BJ (cell line): ENCODE measurements at regions not wholly inside any gene's neighbourhood (a gene's known extent, or its start where the extent isn't known, plus 50 kb on each side); places are given as distances from the start of the nearest gene placed in this dataset.

Experiments used
- CTCF ChIA-PET: fragments of 350-600 bp; formaldehyde crosslinking; extraction: SDS; loops from one replicate; lab custom pipeline; 2021; ENCODE audit warnings: antibody characterized with exemption, inconsistent platforms; lab: Yijun Ruan, JAX
- POLR2A ChIA-PET: fragments of 300-600 bp; sonication (Branson Sonifier 250); formaldehyde crosslinking; extraction: SDS; loops from one replicate; lab custom pipeline; 2021; ENCODE audit warnings: antibody characterized with exemption; lab: Charles Lee
- DNase-seq: peaks from one replicate; pipeline ENCODE4 v3.0.0-alpha.2; 2011; ENCODE audit warnings: low read depth
- H3K27me3 ChIP-seq: 2 replicates; pipeline ENCODE4 v1.6.0; 2011; ENCODE audit warnings: low read length; ENCODE audit not compliant: control insufficient read depth, insufficient read depth
- H3K36me3 ChIP-seq: 2 replicates; pipeline ENCODE4 v1.5.1; 2011; ENCODE audit warnings: low read length; ENCODE audit not compliant: control insufficient read depth, insufficient read depth
- H3K4me3 ChIP-seq: 2 replicates; pipeline ENCODE4 v1.5.1; 2011; ENCODE audit warnings: low read depth, mild to moderate bottlenecking, control low read depth, low read length
- CTCF ChIP-seq: IDR thresholded peaks from 2 replicates; pipeline ENCODE4 v1.5.1; 2011; ENCODE audit warnings: low read depth, mild to moderate bottlenecking, control low read depth, inconsistent platforms, low read length, moderate library complexity; ENCODE audit not compliant: insufficient read depth

- no peak overlapping the region for H3K4me3 ChIP-seq
- POLR2A ChIA-PET = no interaction called here
- no peaks in the 10 kb centered on the region for H3K36me3 ChIP-seq
- TF ChIP-seq CTCF = no peak
- CTCF ChIA-PET = interaction anchor here (1.4 kb wide), 1 partner anchor 13 kb away, joined by 4 read pairs; no protein-coding TSS in a partner anchor
- H3K27me3 ChIP-seq = no peaks in the 10 kb centered on the region
- DNase-seq = no peak
Observed at GRCh38 chr6:154661768-154662167, 71.4 kb upstream of the SCAF8 start.

GRCh38 chr6:154664287-154664686 is 68.9 kb upstream of the SCAF8 start:
- H3K27me3 ChIP-seq = no peaks in the 10 kb centered on the region
- TF ChIP-seq CTCF = no peak
- DNase-seq = no peak
- ChIA-PET CTCF (no interaction called here), POLR2A (no interaction called here)
- no peaks in the 10 kb centered on the region for H3K36me3 ChIP-seq
- H3K4me3 ChIP-seq = no peak overlapping the region

- Histone ChIP-seq H3K4me3 (no peak overlapping the region), H3K27me3 (peaks cover 3% of the 10 kb centered on the region), H3K36me3 (no peaks in the 10 kb centered on the region)
- ChIA-PET POLR2A (no interaction called here), CTCF (no interaction called here)
- DNase-seq = no peak
- TF ChIP-seq CTCF = no peak
Observed at GRCh38 chr6:154668156-154668555, 65.1 kb upstream of the SCAF8 start.

GRCh38 chr6:154672086-154672485 is 61.1 kb upstream of the SCAF8 start:
- TF ChIP-seq CTCF = no peak
- ChIA-PET POLR2A (no interaction called here), CTCF (no interaction called here)
- H3K4me3 ChIP-seq = no peak overlapping the region
- peaks cover 3% of the 10 kb centered on the region for H3K27me3 ChIP-seq
- no peak for DNase-seq
- no peaks in the 10 kb centered on the region for H3K36me3 ChIP-seq

- H3K36me3 ChIP-seq = no peaks in the 10 kb centered on the region
- peaks cover 3% of the 10 kb centered on the region for H3K27me3 ChIP-seq
- POLR2A ChIA-PET = no interaction called here
- CTCF ChIA-PET = interaction anchor here (0.7 to 4.9 kb wide), 9 partner anchors 8 to 574 kb away, joined by 3 to 104 read pairs (median 4); no protein-coding TSS in a partner anchor
- TF ChIP-seq CTCF = no peak
- DNase-seq = no peak
- H3K4me3 ChIP-seq = no peak overlapping the region
Observed at GRCh38 chr6:154673919-154674318, 59.3 kb upstream of the SCAF8 start.
